AML-193 (cell line): ENCODE measurements at regions not wholly inside any gene's neighbourhood (a gene's known extent, or its start where the extent isn't known, plus 50 kb on each side); places are given as distances from the start of the nearest gene placed in this dataset.
"Not testable (repeated sequence)": the region's sequence is repeated elsewhere in the genome, so short reads cannot be mapped to it uniquely, and the experiment has no call there.

Experiments used
- DNase-seq, 2 experiments: peaks; one replicate each; lab custom pipeline; 2025; lab: John Stamatoyannopoulos, UW

DNA sequence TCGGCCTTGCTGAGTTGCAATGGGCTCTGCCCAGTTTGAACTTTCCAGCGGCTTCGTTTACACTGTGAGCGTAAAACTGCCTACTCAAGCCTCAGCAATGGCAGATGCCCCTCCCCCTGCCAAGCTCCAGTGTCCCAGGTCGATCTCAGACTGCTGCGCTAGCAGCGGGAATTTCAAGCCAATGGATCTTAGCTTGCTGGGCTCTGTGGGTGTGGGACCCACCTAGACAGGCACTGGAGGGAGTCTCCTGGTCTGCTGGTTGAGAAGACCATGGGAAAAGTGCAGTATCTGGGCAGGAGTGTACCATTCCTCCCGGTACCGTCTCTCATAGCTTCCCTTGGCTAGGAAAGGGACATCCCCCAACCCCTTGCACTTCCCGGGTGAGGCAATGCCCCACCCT is 88.2 kb downstream of the KLHL28 start:
- DNase-seq: no peak

DNA sequence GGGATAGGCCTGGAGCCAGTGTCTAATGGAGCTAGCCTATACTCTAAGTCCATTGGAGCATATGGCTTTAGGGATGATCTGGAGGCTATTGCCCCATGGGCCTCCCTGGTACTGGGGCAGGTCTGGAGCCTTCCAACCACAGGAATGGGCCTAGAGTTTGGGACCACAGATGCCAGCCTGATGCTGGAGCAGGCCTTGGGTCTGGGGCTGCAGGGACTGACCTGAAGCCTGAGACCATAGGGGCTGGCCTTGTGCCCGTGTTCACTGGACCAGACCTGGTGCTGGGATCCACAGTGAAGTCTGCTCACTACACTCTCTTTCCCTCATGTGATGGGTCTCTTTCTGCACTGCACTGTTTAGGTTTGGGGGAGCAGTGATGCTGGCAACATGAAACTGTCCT is 95.0 kb downstream of the KLHL28 start:
- DNase-seq: no peak

DNA sequence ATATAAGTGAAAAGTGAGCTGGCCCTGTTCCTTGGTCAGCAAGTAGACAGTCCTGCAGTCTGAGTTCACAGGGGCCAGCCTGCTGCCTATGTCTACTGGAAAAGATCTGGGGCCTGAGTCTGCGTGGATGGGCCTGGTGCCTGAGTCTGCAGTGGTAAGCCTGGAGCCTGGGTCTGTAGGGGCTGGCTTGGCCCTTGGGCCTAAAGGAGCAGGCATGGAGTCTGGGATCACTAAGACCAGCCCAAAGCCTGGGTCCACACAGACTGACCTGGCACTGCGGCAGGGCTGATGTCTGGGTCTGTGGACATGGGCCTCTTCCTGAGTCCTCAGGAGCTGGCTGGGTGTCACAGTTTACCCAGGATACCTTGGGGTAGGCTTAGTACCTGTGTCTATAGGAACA is 95.4 kb downstream of the KLHL28 start:
- DNase-seq: no peak

DNA sequence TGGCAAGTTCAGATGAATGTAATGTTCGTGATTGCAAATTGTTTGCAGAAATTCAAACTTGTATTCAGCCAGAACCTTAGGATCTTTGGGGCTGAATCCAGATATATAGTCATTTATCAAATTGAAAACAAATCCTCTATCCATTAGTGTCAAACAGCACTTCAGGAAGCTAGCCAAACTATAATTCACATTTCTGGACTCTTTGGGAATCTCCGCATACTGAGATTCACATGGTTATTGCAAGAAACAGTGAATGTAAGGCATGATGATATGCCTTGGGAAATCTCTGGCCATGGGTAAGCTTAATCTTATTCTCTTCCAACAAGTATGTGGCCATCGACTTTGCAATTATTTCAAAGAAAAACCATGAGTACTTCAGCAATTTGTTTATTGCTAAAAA is 98.5 kb downstream of the KLHL28 start:
- no peak for DNase-seq

DNA sequence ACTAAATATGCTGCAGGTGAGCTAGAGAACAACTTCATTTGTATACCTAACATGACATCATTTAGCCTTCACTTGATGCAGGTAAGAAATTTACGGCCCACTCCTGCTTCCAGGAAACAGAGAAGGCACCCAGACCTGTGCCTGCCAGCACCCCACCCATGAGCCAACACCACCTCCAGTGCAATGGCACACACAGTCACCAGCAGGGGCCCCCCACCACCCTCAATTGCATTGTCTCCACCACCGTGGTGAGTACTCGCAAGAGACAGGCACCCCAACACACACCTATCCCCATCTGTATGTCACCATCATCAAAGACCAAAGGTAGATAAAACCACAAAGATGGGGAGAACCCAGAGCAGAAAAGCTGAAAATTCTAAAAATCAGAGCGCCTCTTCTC is 107.6 kb downstream of the KLHL28 start:
- no peak for DNase-seq

DNA sequence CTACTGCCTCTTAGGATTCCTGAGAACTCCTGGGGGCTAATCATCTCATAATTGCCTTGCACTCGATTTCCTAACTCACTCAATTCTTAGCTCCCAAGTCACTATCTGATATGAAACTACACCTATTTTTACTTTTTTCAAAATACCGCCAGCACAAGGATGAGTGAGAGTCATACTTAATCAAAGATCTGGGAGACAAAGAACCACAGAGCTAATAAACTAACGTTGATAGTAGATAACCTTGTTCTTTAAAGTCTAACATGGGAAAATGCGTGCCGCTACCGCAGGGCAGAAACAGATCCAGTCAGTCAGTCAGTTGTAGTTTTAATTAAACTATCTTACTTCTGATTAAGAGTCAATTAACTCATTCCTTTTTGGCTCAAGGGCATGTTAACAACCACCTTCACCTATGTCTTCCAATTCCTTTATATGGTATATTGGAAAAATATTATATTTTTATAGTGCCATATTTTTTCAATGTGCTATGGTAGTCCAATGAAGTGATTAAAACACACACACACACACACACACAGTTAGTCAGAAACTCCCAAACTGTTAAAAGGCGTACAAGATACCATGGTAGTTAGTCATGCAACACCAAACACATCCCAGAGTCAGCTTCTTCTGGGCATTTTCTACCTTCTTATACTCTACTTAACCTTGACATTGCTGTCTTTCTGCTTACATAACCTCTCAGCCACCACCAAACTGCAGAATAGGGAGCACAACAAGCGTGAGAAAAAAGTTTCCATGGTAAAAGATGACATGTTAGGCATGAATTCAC is 114.0 kb downstream of the KLHL28 start:
- no peak for DNase-seq

DNA sequence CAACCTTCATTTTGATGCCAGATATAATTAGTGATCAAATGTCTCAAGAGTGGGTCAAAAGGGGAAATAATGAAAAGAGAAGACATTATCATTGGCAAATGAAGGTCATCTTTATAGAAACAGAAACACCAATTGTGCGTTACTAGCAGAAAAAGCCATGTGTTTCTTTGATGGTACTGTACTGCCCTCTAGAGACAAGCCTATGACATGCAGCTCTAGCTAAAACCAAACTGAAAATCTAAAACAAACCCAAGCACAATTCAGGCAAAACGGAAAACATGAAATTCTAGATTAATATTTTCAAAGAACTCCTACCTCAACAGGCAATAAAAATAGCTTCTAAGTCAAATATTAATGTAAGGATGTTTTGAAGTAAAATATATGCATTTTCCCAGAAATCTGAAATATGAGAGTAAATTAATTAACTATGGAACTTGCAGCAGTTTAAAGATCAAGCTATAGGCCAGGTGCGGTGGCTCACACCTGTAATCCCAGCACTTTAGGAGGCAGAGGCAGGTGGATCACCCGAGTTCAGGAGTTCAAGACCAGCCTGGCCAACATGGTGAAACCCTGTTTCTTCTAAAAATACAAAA is 115.4 kb downstream of the KLHL28 start:
- peak; percentile 38 to 42 for DNase-seq

DNA sequence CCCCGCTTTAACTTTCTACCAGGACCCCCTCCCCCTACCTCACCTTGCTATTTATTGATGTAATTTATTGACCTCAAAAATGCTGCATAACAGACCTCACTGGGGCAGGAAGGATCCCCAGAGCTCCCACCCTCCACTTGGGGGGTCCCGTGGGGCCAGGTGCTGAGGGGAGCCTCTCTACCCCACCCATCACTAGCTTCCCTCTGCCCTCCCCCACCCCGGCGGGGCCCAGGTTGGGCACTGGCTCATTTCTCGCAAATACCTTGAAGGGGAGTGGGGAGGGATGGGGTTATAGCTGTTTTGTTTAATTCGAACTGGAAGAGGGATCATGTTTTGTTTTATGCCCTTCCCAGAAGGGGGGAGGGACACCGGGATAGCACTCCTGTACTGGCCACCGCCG is 125.8 kb downstream of the KLHL28 start:
- DNase-seq: not testable (repeated sequence)

DNA sequence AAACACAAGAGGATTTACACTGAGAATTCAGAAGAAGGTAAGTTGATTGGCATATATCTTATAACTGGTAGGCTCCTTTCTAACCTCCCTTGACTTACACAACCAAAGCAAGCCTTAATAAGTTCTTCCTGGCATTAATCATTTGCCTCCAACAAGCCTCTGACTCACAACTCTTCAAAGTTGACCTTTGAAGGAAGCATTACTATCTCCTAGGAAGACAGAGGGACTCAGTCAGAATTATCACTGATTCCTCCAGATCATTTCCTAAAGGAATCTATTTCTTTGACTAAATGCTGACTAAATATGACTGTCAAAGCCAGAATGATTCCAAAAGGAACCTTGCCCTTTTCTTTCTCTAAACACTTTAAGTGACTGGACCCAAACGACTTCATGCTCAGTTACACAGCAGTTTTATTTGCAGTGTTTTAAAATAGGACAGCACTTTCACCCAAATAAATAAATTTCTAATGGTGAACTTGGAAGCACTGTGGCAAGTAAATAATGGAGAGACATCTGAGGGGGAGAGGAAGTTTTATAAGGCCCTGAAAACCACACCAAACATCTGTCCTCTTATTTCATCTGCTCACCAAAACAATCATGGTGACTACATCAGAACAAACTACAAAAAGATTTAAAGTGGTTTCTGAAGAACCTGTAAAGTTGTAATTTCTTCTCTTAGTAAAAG is 128.2 kb downstream of the KLHL28 start:
- DNase-seq: no peak

DNA sequence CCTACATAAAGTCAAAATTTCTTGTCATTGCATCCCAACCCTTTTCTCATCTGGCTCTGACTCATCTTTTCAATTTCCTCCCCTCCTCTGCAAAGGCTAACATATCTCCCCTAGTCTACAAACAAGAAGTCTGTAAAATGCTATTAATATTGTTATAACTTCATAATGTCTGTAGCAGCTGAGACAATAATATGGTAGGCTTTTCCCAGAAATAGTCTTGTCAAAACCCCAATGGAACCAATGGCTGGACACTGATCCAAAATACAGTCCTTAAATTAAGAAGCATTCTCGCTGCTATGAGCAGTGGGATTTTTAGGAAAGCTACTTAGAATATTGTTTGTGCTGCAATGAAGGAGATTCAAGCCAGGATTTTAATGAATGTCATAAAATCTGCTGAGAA is 131.4 kb downstream of the KLHL28 start:
- no peak for DNase-seq

DNA sequence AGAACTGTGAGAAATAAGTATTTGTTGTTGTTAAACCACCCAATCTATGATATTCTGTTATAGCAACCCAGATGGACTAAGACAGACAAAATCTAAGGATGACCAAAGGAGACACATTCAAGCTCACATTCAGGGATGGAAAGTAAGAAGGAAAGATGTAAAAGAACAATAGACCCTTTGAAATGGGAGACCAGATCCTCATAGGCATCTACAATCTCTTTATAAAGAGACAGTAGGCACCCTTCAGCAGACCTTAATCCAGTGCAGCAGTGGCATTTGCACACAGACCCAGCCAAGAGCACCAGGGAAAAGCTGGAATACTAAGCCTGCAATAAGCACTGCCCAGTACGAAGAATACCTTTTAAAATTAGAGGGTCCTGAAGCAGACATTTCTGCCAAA is 132.7 kb downstream of the KLHL28 start:
- no peak for DNase-seq

DNA sequence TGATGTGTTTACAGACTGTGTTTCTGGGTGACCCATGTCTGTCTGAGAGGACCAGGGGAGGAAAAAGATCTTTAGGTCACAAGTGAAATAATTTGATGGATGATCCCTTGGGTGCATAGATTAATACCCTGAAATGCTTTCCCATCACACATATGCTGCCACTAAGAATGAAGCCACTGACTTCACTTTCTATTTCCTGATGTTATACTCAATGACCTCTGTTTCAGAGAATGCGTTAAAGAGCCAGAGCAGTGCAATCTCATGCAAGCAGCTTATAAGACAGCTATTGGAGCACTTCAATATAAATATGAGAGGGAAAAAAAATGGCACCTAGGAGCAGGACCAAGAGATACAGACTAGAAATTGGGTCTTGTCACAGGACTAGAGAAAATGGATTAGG is 133.7 kb downstream of the KLHL28 start:
- no peak for DNase-seq

DNA sequence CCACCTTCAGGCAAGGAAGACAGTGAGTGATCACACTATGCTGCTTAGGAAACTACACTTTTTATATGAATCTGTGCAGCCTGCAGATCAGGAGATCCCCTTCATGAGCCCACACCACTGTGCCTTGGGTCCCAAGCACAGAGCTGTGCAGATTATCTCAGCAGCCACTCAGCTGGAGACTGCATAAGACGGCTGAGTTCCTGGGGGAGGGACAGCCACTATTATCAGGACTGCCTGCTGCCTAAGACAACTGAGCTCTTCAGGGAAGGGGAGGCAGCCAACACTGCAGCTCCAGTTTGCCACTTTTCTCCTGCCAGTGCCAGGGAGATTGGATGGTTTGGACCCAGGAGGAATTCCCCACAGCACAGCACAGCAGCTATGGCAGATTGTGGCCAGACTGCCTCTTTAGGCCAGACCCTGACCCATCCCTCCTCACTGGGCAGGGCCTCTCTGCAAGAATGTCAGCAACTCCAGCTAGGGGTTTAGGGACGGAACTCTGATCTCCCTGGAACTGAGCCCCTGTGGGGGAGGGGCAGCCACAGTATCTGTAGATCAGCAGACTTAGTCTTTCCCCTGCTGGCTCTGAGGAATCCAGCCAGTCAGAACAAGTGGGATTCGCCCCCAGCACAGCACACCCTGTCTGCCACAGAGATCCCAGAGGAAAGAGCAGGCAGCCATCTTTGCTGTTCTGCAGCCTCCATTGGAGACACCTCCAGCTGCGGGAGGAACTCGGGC is 141.3 kb downstream of the KLHL28 start:
- DNase-seq: no peak

DNA sequence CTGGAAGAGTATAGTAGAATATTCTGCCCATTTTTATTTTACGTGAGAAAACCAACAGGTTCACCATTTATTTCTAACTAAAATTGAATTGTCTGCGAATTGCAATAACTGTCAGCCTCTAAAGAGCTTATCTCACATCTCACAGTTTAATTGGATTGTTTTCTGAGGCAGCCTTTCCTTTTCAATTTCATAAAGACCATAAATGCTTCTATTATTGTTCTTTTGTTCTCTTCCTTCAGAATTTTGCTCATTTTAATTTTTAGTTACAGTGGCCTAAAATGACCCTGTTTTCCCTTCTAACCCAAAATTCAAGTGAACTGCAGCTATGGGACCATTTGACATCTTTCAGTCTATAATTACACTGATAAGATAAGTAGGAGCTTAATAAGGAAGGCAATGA is 147.6 kb downstream of the KLHL28 start:
- DNase-seq: no peak

DNA sequence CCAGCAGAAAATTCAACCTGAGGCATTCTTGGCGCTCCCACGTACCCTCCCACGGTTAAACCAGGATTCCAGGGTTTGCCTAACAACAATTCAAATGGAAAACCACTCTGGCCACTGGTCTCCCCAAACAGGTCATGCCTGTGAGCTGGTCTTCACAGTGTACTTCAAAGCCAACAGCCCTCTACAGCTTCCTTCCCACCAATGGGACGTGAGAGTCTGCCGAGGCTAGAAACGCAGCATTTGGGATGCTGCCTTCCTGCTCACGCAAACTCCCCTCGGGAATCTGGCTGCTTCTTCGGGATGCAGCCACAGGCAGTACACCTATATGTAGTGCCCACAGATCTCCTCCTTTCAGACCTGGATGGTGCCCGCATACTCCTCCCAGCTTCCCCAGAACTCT is 149.1 kb downstream of the KLHL28 start:
- no peak for DNase-seq

DNA sequence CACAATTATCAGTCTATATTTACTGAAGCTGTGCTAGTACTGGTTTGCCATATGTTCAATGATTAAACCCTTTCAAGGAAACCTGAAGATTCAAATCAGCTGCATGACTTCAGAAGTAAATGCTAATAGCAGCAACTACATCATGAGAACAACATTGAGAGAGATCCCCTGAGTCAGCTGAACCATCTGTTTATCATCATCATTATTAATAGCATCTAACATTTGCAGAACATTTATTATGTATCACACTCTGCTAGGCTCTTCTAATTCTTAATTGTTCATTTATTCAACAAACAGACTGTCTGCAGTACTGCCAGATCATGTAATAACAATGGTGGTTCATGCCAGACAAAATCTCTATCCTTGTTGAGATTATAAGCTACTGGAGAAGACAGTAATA is 157.4 kb downstream of the KLHL28 start:
- no peak for DNase-seq

DNA sequence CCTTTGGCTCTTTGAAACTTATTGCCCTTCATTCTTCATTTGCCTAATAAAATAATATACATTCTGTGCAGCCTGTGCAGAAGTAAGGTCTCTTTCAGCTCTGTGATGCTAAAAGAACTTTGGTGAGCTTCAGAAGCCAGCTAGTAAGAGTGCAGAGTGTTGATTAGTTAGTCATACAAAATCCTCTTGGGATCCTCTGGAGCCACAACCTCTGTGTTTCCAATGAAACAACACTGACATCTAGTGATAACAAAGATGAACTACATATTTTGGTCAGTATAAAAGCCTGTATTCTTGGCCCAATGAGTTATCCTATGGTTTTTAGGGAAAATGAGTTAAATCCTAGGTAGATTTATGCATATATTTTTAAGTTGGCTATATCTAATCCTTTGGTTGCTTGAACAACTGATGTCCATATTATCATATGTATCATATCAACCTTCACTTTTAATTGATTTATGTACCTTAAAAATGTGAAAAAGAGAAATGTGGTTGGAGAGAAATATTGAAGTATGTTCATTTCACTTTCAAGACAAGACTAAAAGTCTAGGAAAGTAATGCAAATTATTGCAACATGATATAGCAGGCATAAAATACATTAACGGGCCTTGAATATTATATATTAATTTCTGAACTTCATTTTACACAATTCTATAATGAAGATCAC is 158.4 kb downstream of the KLHL28 start:
- DNase-seq: peak; percentile 27 to 37

DNA sequence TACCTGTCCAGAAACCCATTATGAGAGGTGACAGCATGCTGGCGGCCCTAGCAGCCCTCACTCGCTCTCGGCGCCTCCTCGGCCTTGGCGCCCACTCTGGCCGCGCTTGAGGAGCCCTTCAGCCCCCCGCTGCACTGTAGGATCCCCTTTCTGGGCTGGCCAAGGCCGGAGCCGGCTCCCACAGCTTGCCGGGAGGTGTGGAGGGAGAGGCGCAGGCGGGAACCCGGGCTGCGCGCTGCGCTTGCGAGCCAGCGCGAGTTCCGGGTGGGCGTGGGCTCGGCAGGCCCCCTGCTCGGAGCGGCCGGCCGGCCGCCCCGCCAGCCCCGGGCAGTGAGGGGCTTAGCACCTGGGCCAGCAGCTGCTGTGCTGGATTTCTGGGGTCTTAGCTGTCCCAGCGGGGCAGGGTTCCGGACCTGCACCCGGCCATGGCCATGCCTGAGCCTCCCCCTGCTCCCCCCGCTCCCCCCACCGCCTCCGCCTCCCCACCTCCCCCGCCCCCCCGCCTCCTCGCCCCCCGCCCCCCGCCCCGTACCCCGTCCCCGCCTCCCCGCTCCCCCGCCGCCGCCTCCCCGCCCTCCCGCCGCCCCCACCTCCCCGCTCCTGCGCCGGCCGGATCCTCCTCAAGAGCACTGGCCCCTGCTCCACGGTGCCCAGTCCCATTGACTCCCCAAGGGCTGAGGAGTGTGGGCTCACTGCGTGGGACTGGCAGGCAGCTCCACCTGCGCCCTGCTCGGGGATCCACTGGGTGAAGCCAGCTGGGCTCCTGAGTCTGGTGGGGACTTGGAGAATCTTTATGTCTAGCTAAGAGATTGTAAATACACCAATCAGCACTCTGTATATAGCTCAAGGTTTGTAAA is 163.1 kb downstream of the KLHL28 start:
- DNase-seq: no peak

DNA sequence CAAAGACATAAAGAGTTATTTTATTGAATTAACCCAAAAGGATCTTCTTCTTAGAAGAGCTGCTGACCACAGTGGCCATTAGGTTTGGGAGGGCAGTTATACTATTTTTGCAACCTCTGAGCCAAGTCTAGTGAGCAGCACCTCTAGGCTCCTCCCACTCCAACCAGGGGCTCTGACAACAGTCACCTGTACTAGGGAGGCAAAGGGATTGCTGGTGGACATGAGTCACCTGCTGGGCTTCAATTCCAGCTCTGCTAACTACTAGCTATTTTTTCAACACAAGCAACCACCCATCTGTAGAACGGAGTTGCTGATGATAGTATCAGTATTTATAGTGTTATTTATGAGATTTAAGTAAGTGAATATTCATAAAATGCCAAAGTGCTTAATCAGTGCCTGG is 166.0 kb downstream of the KLHL28 start:
- DNase-seq: no peak

DNA sequence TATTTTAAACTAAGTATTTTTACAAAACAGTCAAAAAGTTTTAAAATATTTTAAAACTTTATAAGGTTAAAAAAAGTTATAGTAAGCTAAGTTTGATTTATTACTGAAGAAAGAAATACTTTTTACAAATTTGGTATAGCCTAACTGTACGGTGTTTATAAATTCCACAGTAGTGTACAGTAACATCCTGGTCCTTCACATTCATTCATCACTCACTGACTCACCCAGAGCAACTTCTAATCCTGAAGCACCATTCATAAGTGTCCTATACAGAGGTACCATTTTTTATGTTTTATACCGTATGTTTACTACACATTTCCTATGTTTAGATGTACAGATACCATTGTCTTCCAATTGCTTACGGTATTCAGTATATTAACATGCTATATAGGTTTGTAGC is 170.0 kb downstream of the KLHL28 start:
- no peak for DNase-seq

DNA sequence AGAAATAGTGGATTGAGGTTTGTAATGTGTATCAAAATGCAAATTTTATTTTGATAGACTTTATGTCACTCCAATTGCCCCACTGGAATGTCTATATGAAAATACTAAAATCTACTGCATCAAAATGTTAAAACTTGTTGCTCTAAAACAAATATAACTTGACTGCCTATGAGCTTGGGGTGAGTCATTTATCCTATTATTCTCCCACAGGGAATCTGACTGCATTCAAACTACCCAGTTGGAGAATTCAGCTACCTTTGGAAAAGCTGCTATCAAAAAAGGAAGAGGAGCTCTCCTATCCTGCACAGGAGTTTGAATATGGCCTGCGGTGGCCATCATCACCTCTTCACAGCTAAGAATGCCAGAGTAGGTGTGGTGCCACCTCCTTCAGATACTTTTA is 173.1 kb downstream of the KLHL28 start:
- DNase-seq: no peak
